DND-41 (cell line): ENCODE measurements at regions not wholly inside any gene's neighbourhood (a gene's known extent, or its start where the extent isn't known, plus 50 kb on each side); places are given as distances from the start of the nearest gene placed in this dataset.

Source experiments
- ATAC-seq: fragments of 200-7000 bp; cut with Tn5 transposase; 3 replicates; pipeline ENCODE4 v1.9.1; 2021; ENCODE audit warnings: low read depth; ENCODE audit not compliant: insufficient read depth
- DNase-seq: peaks from one replicate; pipeline ENCODE4 v3.0.0-alpha.2; 2020
- H2AFZ ChIP-seq: 2 replicates; pipeline ENCODE4 v1.6.0; 2012; ENCODE audit warnings: low read depth, low read length
- H3K27ac ChIP-seq: 2 replicates; pipeline ENCODE4 v1.5.1; 2012; ENCODE audit warnings: low read length, inconsistent platforms
- H3K27me3 ChIP-seq: fragments of 200-600 bp; sonication (generic); 2 replicates; pipeline ENCODE4 v1.6.0; 2012; ENCODE audit warnings: low read length, mild to moderate bottlenecking, inconsistent platforms; ENCODE audit not compliant: insufficient read depth, poor library complexity
- H3K36me3 ChIP-seq: 2 replicates; pipeline ENCODE4 v1.5.1; 2012; ENCODE audit warnings: low read length, inconsistent platforms; ENCODE audit not compliant: insufficient read depth
- H3K4me1 ChIP-seq: 2 replicates; pipeline ENCODE4 v1.5.1; 2012; ENCODE audit warnings: mild to moderate bottlenecking, low read length; ENCODE audit not compliant: insufficient read depth
- H3K4me2 ChIP-seq: 2 replicates; pipeline ENCODE4 v1.6.0; 2012; ENCODE audit warnings: mild to moderate bottlenecking, moderate library complexity, low read length, inconsistent platforms; ENCODE audit not compliant: insufficient read depth
- H3K4me3 ChIP-seq, 2 experiments: fragments of 200-600 bp in 1 of 2; shearing (Covaris generic) in 1 of 2; 2 replicates each; pipeline ENCODE4 v1.5.1; 2012 to 2016; ENCODE audit warnings: inconsistent platforms in 2 of 2, low read length in 2 of 2, mild to moderate bottlenecking in 2 of 2, low read depth in 1 of 2, moderate library complexity in 1 of 2
- H3K79me2 ChIP-seq: 2 replicates; pipeline ENCODE4 v1.6.0; 2012; ENCODE audit warnings: low read length, inconsistent platforms; ENCODE audit not compliant: insufficient read depth
- H3K9ac ChIP-seq: 2 replicates; pipeline ENCODE4 v1.6.0; 2012; ENCODE audit warnings: low read depth, mild to moderate bottlenecking, inconsistent platforms, low read length, moderate library complexity
- H3K9me3 ChIP-seq: 2 replicates; pipeline ENCODE4 v1.5.1; 2012; ENCODE audit warnings: low read length, moderate library complexity, mild to moderate bottlenecking, inconsistent platforms; ENCODE audit not compliant: insufficient read depth, severe bottlenecking
- H4K20me1 ChIP-seq: 2 replicates; pipeline ENCODE4 v1.6.0; 2012; ENCODE audit warnings: low read length; ENCODE audit not compliant: insufficient read depth
- CTCF ChIP-seq: IDR thresholded peaks from 2 replicates; pipeline ENCODE4 v1.5.1; 2012; ENCODE audit warnings: borderline replicate concordance, low read length, moderate library complexity, mild to moderate bottlenecking; ENCODE audit not compliant: poor library complexity, severe bottlenecking; ENCODE audit errors: extremely low read depth
- EZH2 ChIP-seq: IDR thresholded peaks from 3 replicates; pipeline ENCODE4 v1.6.1; 2012; ENCODE audit warnings: borderline replicate concordance, low read depth, mild to moderate bottlenecking, moderate library complexity, low read length, inconsistent platforms; ENCODE audit not compliant: severe bottlenecking

- H3K36me3 ChIP-seq: 0 out of 2 replicates have a peak, but pooled peaks cover 3% of the 10 kb centered on the region
Measured at GRCh38 chr5:52727020-52727419, 60.7 kb upstream of the ITGA1 start.

GRCh38 chr5:52727576-52727975, 60.1 kb upstream of the ITGA1 start:
- H4K20me1 ChIP-seq: no peaks in the 10 kb centered on the region
- TF ChIP-seq EZH2: no peak
- TF ChIP-seq CTCF: no peak
- peak overlapping the region; percentile 96 for H3K27ac ChIP-seq
- no peaks in the 10 kb centered on the region for H3K27me3 ChIP-seq
- no peak overlapping the region for H3K4me2 ChIP-seq
- no peak overlapping the region for H3K4me3 ChIP-seq
- H3K4me1 ChIP-seq: peaks cover 77% of the 10 kb centered on the region
- H3K79me2 ChIP-seq: no peaks in the 10 kb centered on the region
- 0 out of 2 replicates have a peak, but pooled peaks cover 3% of the 10 kb centered on the region for H3K36me3 ChIP-seq
- ATAC-seq (no peak), DNase-seq (peak; percentile 31)
- peak overlapping the region; percentile 49; the same call in 1 of the 2 replicates for H2AFZ ChIP-seq
- peaks cover 3% of the 10 kb centered on the region for H3K9me3 ChIP-seq
- peak overlapping the region; percentile 56 for H3K9ac ChIP-seq

More at GRCh38 chr5:52727020-52727419, 60.7 kb upstream of the ITGA1 start:
- Histone ChIP-seq H3K79me2 (no peaks in the 10 kb centered on the region), H3K9ac (peak overlapping the region; percentile 56), H3K4me1 (peaks cover 77% of the 10 kb centered on the region), H3K4me2 (peak overlapping the region; percentile 59), H2AFZ (no peak overlapping the region), H4K20me1 (no peaks in the 10 kb centered on the region), H3K27me3 (no peaks in the 10 kb centered on the region), H3K27ac (peak overlapping the region; percentile 96), H3K9me3 (peaks cover 3% of the 10 kb centered on the region), H3K4me3 (no peak overlapping the region)
- TF ChIP-seq EZH2 (no peak), CTCF (no peak)
- ATAC-seq (peak; percentile 39; the same call in 2 of the 3 replicates), DNase-seq (peak; percentile 45)

- TF ChIP-seq EZH2: no peak
- TF ChIP-seq CTCF: no peak
- peaks cover 3% of the 10 kb centered on the region for H3K9me3 ChIP-seq
- H4K20me1 ChIP-seq: no peaks in the 10 kb centered on the region
- H3K4me3 ChIP-seq: no peak overlapping the region
- H3K27me3 ChIP-seq: no peaks in the 10 kb centered on the region
- H3K79me2 ChIP-seq: no peaks in the 10 kb centered on the region
- H2AFZ ChIP-seq: 0 out of 2 replicates have a peak overlapping the region, but pooled peaks have one; percentile 8
- no peak overlapping the region for H3K4me2 ChIP-seq
- peak overlapping the region; percentile 96 for H3K27ac ChIP-seq
- H3K36me3 ChIP-seq: 0 out of 2 replicates have a peak, but pooled peaks cover 3% of the 10 kb centered on the region
- peaks cover 77% of the 10 kb centered on the region for H3K4me1 ChIP-seq
- peak overlapping the region; percentile 56; the same call in 1 of the 2 replicates for H3K9ac ChIP-seq
- ATAC-seq (no peak), DNase-seq (no peak)
Measured at GRCh38 chr5:52728224-52728623, 59.5 kb upstream of the ITGA1 start.

- Histone ChIP-seq H3K27me3 (no peaks in the 10 kb centered on the region), H3K79me2 (no peaks in the 10 kb centered on the region), H3K36me3 (0 out of 2 replicates have a peak, but pooled peaks cover 3% of the 10 kb centered on the region), H4K20me1 (no peaks in the 10 kb centered on the region), H3K4me1 (peaks cover 77% of the 10 kb centered on the region), H3K9ac (peak overlapping the region; percentile 24; the same call in 1 of the 2 replicates), H3K4me3 (no peak overlapping the region), H3K4me2 (no peak overlapping the region), H3K9me3 (peaks cover 3% of the 10 kb centered on the region), H3K27ac (peak overlapping the region; percentile 96), H2AFZ (0 out of 2 replicates have a peak overlapping the region, but pooled peaks have one; percentile 8)
- no peak for ATAC-seq
- TF ChIP-seq EZH2 (no peak), CTCF (no peak)
- no peak for DNase-seq
Measured at GRCh38 chr5:52728686-52729085, 59.0 kb upstream of the ITGA1 start.
